GM23248 (cell line): ENCODE measurements at regions not wholly inside any gene's neighbourhood (a gene's known extent, or its start where the extent isn't known, plus 50 kb on each side); places are given as distances from the start of the nearest gene placed in this dataset.

Source experiments
- EZH2 ChIP-seq: fragments of 200-600 bp; sonication (generic); IDR thresholded peaks from 2 replicates; pipeline ENCODE4 v1.6.1; 2018; ENCODE audit warnings: antibody characterized with exemption, mild to moderate bottlenecking; ENCODE audit not compliant: insufficient read depth, poor library complexity, severe bottlenecking
- EZH2phosphoT487 ChIP-seq: fragments of 200-600 bp; sonication (generic); IDR thresholded peaks from 2 replicates; pipeline ENCODE4 v1.6.1; 2018; ENCODE audit warnings: antibody characterized with exemption, moderate library complexity, mild to moderate bottlenecking, low read depth; ENCODE audit not compliant: insufficient read depth

DNA sequence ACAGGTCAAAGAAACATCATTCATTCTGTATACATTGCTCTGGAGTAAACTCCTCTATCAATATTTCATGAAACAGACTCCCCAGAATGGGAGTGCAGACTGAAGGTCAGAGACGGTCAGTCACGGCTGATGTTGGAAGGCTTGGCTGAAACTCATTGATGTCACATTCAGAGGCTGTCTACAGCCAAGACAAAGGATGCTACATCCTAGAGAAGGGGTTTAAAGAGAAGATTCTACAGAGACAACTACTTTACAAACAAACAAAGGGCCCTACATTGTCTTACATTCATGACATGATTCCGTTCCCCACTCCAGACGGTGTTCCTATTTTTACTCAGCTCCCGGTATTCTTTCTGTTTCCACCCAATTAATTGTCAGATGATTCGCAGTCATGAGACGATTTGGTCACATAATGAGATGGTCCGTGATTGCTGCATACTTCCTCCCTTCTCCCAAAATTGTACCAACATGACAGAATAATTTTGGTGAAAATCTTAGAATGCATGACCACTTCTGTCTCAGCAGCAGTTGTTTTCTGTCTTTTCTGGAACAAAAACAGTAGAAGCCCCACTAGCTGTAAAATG is 73.8 kb upstream of the VAV3 start:
- TF ChIP-seq EZH2 (no peak), EZH2phosphoT487 (no peak)
